Psoas muscle (tissue), 7 donors: ENCODE measurements at regions not wholly inside any gene's neighbourhood (a gene's known extent, or its start where the extent isn't known, plus 50 kb on each side); places are given as distances from the start of the nearest gene placed in this dataset.

Experiments
- ATAC-seq, 4 donors: fragments of 200-7000 bp; cut with Tn5 transposase; one replicate each; pipeline ENCODE4 v1.9.1; 2020; ENCODE audit warnings: moderate library complexity in 3 of 4, mild to moderate bottlenecking in 2 of 4
- DNase-seq, 2 donors: peaks; one replicate each; pipeline ENCODE4 v3.0.0-alpha.2; 2020
- H3K27ac ChIP-seq: fragments of 200-600 bp; one replicate; pipeline ENCODE4 v1.8.0; 2022
- H3K27me3 ChIP-seq, 3 donors: fragments of 200-600 bp in 1 of 3; one replicate each; pipeline versions ENCODE4 v1.6.1 to v1.8.0; 2013 to 2022; ENCODE audit warnings: low read length in 2 of 3, mild to moderate bottlenecking in 2 of 3, moderate library complexity in 1 of 3; ENCODE audit not compliant: insufficient read depth in 3 of 3
- H3K36me3 ChIP-seq, 2 donors: fragments of 200-600 bp in 1 of 2; one replicate each; pipeline versions ENCODE4 v1.6.1 to v1.8.0; 2013 to 2022; ENCODE audit warnings: low read depth in 1 of 2, mild to moderate bottlenecking in 1 of 2, moderate library complexity in 1 of 2; ENCODE audit not compliant: insufficient read depth in 1 of 2
- H3K4me1 ChIP-seq: fragments of 200-600 bp; one replicate; pipeline ENCODE4 v1.8.0; 2022
- H3K4me3 ChIP-seq: fragments of 200-600 bp; one replicate; pipeline ENCODE4 v1.8.0; 2022; ENCODE audit warnings: mild to moderate bottlenecking
- H3K9me3 ChIP-seq: fragments of 200-600 bp; one replicate; pipeline ENCODE4 v1.8.0; 2022
- CTCF ChIP-seq: fragments of 200-600 bp; IDR thresholded peaks from one replicate; pipeline ENCODE4 v1.8.0; 2022; ENCODE audit warnings: antibody characterized with exemption
- WGBS, 3 donors: extraction: QIAGEN DNeasy Blood & Tissue Kit; methylation state at CpG; one replicate each; pipeline versions ENCODE4 v1.1.6 to v1.1.7; 2013; 5-methylcytosine and 5-hydroxymethylcytosine counted together
- intact Hi-C, 2 donors: fragments of 100-400 bp; cut with DNase I; formaldehyde crosslinking; loops; one replicate each; pipeline versions ENCODE4 v1.11.0 to v1.14.2; 2022
- donor health status: healthy with polysubstance abuse.
- donor health status: DM: no; HTN: no; CAD: no; lungs with moderate emphysema.
- donor health status: Bipolar disorder and iron deficiency.
- donor health status: healthy.
- donor health status: DM: yes; HTN: yes; CAD: no.
- donor health status: DM: no; HTN: no; CAD: no.
- donor health status: DM: yes; HTN: yes; CAD: no.

GRCh38 chr10:63077800-63078199, 55.3 kb upstream of the NRBF2 start:
- no peak for ATAC-seq
- Histone ChIP-seq H3K4me3 (no peak overlapping the region), H3K27ac (no peak overlapping the region), H3K4me1 (no peaks in the 10 kb centered on the region), H3K36me3 (no peaks in the 10 kb centered on the region), H3K27me3 (peaks cover 0 to 2% (median 0%) of the 10 kb centered on the region in 3 donors), H3K9me3 (no peaks in the 10 kb centered on the region)
- DNase-seq = no peak
- TF ChIP-seq CTCF = no peak
- intact Hi-C loops = no loop called here
- WGBS, 3 donors = 91 to 96% (median 93%) methylated on average over 4 of the region's 4 CpGs

- no peaks in the 10 kb centered on the region for H3K36me3 ChIP-seq
- intact Hi-C loops = no loop called here
- no peaks in the 10 kb centered on the region for H3K4me1 ChIP-seq
- H3K4me3 ChIP-seq = no peak overlapping the region
- DNase-seq (no peak), ATAC-seq (no peak)
- TF ChIP-seq CTCF = no peak
- 84 to 87% (median 85%) methylated on average over 11 of the region's 11 CpGs for WGBS, 3 donors
- H3K27ac ChIP-seq = no peak overlapping the region
- H3K9me3 ChIP-seq = no peaks in the 10 kb centered on the region
- peaks cover 0 to 2% (median 0%) of the 10 kb centered on the region in 3 donors for H3K27me3 ChIP-seq
Measured at GRCh38 chr10:63072951-63073350, 60.2 kb upstream of the NRBF2 start.

- ATAC-seq = no peak
- H3K9me3 ChIP-seq = no peaks in the 10 kb centered on the region
- intact Hi-C loops = no loop called here
- WGBS, 3 donors = 83 to 88% (median 85%) methylated on average over 11 of the region's 11 CpGs
- H3K4me3 ChIP-seq = no peak overlapping the region
- peaks cover 0 to 2% (median 0%) of the 10 kb centered on the region in 3 donors for H3K27me3 ChIP-seq
- no peak for DNase-seq
- no peak overlapping the region for H3K27ac ChIP-seq
- H3K36me3 ChIP-seq = no peaks in the 10 kb centered on the region
- TF ChIP-seq CTCF = no peak
- H3K4me1 ChIP-seq = no peaks in the 10 kb centered on the region
Measured at GRCh38 chr10:63071145-63071544, 62.0 kb upstream of the NRBF2 start.

GRCh38 chr10:63069318-63069717, 63.8 kb upstream of the NRBF2 start:
- no peak overlapping the region for H3K27ac ChIP-seq
- no peak for DNase-seq
- TF ChIP-seq CTCF = no peak
- intact Hi-C loops = no loop called here
- H3K36me3 ChIP-seq = no peaks in the 10 kb centered on the region
- 82 to 93% (median 91%) methylated on average over 1 of the region's 1 CpG for WGBS, 3 donors
- no peak overlapping the region for H3K4me3 ChIP-seq
- no peaks in the 10 kb centered on the region for H3K27me3 ChIP-seq
- no peaks in the 10 kb centered on the region for H3K9me3 ChIP-seq
- no peaks in the 10 kb centered on the region for H3K4me1 ChIP-seq
- ATAC-seq = no peak

GRCh38 chr10:63068246-63068645, 64.9 kb upstream of the NRBF2 start:
- no peak for TF ChIP-seq CTCF
- Histone ChIP-seq H3K27me3 (no peaks in the 10 kb centered on the region), H3K36me3 (no peaks in the 10 kb centered on the region), H3K4me1 (no peaks in the 10 kb centered on the region), H3K27ac (no peak overlapping the region), H3K9me3 (no peaks in the 10 kb centered on the region), H3K4me3 (no peak overlapping the region)
- WGBS, 3 donors = 76 to 82% (median 80%) methylated on average over 7 of the region's 7 CpGs
- intact Hi-C loops = no loop called here
- ATAC-seq (no peak), DNase-seq (no peak)
